HG02885 (cell line): ENCODE measurements at regions not wholly inside any gene's neighbourhood (a gene's known extent, or its start where the extent isn't known, plus 50 kb on each side); places are given as distances from the start of the nearest gene placed in this dataset.

Source experiments
- ATAC-seq: cut with Tn5 transposase; IDR thresholded peaks from one replicate; pipeline ENCODE4 v1.9.1; 2021; ENCODE audit warnings: mild to moderate bottlenecking; ENCODE audit not compliant: unreplicated experiment, poor library complexity

- no peak for ATAC-seq
Measured at GRCh38 chrX:143800150-143800549, 79.6 kb upstream of the SPANXN2 start.

GRCh38 chrX:143788265-143788664 lies 67.7 kb upstream of the SPANXN2 start:
- peak; percentile 44 for ATAC-seq

DNA sequence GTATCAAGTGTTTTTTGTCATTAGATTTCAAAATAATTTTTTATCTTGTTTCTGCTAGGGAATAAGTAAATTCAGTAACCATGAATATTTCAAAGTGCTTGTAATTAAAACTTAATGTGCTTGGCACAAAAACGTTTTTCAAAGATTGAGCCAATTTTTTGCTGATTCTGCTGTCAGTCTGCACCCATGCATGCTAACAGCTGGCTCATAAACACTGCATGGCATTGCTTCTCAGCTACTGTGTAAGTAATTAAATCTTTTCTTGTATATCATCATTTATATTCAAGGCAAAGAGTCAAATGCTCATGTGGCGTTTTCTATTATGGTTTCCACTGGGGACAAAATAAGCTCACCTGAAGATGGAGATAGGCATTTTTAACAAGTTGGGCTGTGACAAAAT lies 66.8 kb upstream of the SPANXN2 start:
- no peak for ATAC-seq

- no peak for ATAC-seq
Measured at GRCh38 chrX:143781103-143781502, 60.6 kb upstream of the SPANXN2 start.
